Activated CD4-positive, alpha-beta memory T cell treated with anti-CD3 and anti-CD28 coated beads, Interleukin-2, amount 10 ng/mL, durations not matched to agents 7 days and 5 days (primary cell): ENCODE measurements at regions not wholly inside any gene's neighbourhood (a gene's known extent, or its start where the extent isn't known, plus 50 kb on each side); places are given as distances from the start of the nearest gene placed in this dataset.

Experiments used
- CTCF ChIA-PET: fragments of 350-600 bp; sonication (Branson Sonifier 250); formaldehyde crosslinking; loops from one replicate; lab custom pipeline; 2021; ENCODE audit warnings: antibody characterized with exemption, inconsistent platforms; lab: Charles Lee
- POLR2A ChIA-PET: fragments of 350-600 bp; sonication (Branson Sonifier 250); formaldehyde crosslinking; loops from one replicate; lab custom pipeline; 2021; ENCODE audit warnings: antibody characterized with exemption; lab: Charles Lee
- DNase-seq: peaks from one replicate; pipeline ENCODE4 v3.0.0-alpha.2; 2020
- H3K27ac Mint-ChIP-seq: one replicate; pipeline ENCODE4 v1.8.0; 2021; ENCODE audit warnings: mild to moderate bottlenecking, mixed read lengths
- H3K27me3 Mint-ChIP-seq: one replicate; pipeline ENCODE4 v1.8.0; 2021; ENCODE audit warnings: mixed read lengths
- H3K36me3 Mint-ChIP-seq: one replicate; pipeline ENCODE4 v1.8.0; 2021; ENCODE audit warnings: low read depth, mixed read lengths
- H3K4me1 Mint-ChIP-seq: one replicate; pipeline ENCODE4 v1.8.0; 2021; ENCODE audit warnings: mixed read lengths
- H3K4me3 Mint-ChIP-seq: one replicate; pipeline ENCODE4 v1.8.0; 2021; ENCODE audit warnings: mild to moderate bottlenecking, mixed read lengths
- H3K9me3 Mint-ChIP-seq: one replicate; pipeline ENCODE4 v1.8.0; 2021; ENCODE audit warnings: mixed read lengths

GRCh38 chr5:106530150-106530549, 1140.6 kb downstream of the EFNA5 start:
- Mint-ChIP-seq H3K4me3 (no peak overlapping the region), H3K27ac (no peak overlapping the region), H3K27me3 (no peaks in the 10 kb centered on the region), H3K36me3 (no peaks in the 10 kb centered on the region), H3K4me1 (no peaks in the 10 kb centered on the region), H3K9me3 (peaks cover 4% of the 10 kb centered on the region)
- CTCF ChIA-PET = no interaction called here
- DNase-seq = no peak
- POLR2A ChIA-PET = no interaction called here

- Mint-ChIP-seq H3K9me3 (peaks cover 6% of the 10 kb centered on the region), H3K27ac (no peak overlapping the region), H3K36me3 (no peaks in the 10 kb centered on the region), H3K27me3 (no peaks in the 10 kb centered on the region), H3K4me3 (no peak overlapping the region), H3K4me1 (no peaks in the 10 kb centered on the region)
- ChIA-PET POLR2A (no interaction called here), CTCF (no interaction called here)
- DNase-seq = no peak
Measured at GRCh38 chr5:106525438-106525837, 1145.3 kb downstream of the EFNA5 start.

DNA sequence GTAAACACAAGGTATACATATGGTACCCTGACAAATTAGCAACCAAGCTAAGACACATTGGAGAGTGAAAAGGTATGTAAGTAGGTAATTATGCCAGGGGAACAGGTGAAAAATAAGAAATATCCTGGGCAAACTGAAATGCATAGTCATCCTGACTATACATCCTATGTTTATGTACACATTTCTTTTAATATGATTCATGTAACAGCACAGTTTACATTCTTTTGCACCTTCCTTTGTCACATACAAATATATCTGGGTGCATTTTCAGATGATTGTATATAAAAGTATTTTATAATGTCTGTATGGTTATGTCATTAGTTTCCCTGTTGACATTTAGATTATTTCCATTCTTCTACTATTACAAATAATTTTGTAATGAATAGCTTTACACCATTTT, 1146.9 kb downstream of the EFNA5 start:
- H3K27me3 Mint-ChIP-seq = no peaks in the 10 kb centered on the region
- no peaks in the 10 kb centered on the region for H3K36me3 Mint-ChIP-seq
- POLR2A ChIA-PET = no interaction called here
- DNase-seq = no peak
- H3K9me3 Mint-ChIP-seq = peaks cover 6% of the 10 kb centered on the region
- no peaks in the 10 kb centered on the region for H3K4me1 Mint-ChIP-seq
- H3K27ac Mint-ChIP-seq = no peak overlapping the region
- CTCF ChIA-PET = no interaction called here
- no peak overlapping the region for H3K4me3 Mint-ChIP-seq

DNA sequence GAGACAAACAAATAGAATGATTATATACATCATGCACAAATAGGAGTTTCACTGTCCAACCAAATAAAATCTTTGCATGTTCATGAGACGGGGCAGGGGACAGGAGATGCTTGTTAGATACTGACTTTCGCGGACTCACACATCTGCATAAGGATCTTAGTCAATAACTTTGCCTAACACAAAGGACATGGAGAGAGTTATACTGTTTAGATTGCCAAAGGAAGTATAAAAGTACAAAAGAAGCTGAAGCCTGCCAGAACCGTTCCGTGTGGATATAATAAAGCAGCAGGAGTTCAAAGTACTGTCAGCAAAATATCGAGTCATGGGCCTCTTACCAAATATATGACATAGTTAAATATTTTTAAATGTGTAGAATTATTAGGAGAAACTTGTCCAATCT, 1148.4 kb downstream of the EFNA5 start:
- Mint-ChIP-seq H3K36me3 (no peaks in the 10 kb centered on the region), H3K27ac (no peak overlapping the region), H3K9me3 (peaks cover 6% of the 10 kb centered on the region), H3K4me3 (no peak overlapping the region), H3K4me1 (no peaks in the 10 kb centered on the region), H3K27me3 (no peaks in the 10 kb centered on the region)
- POLR2A ChIA-PET = no interaction called here
- CTCF ChIA-PET = no interaction called here
- no peak for DNase-seq

DNA sequence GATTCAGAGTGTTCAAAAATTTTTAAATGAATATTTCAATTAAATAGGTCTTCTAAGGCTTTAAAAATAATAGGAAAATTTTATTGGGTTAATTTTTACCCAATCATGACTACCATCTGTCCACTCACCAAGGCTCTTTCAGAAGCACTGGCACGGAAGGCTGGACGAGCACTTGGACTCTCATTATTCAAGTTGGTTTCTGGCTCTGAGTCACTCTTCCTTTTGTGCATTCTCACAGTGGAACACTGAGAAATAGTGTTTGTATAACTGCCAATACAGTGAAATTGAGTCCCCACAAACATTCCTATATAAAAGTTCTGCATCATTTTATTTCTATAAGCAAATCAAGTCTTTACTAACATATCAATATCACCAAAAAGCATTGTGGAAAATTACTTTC, 1149.0 kb downstream of the EFNA5 start:
- ChIA-PET CTCF (no interaction called here), POLR2A (no interaction called here)
- Mint-ChIP-seq H3K9me3 (peaks cover 6% of the 10 kb centered on the region), H3K4me1 (no peaks in the 10 kb centered on the region), H3K4me3 (no peak overlapping the region), H3K27ac (no peak overlapping the region), H3K36me3 (no peaks in the 10 kb centered on the region), H3K27me3 (no peaks in the 10 kb centered on the region)
- no peak for DNase-seq

DNA sequence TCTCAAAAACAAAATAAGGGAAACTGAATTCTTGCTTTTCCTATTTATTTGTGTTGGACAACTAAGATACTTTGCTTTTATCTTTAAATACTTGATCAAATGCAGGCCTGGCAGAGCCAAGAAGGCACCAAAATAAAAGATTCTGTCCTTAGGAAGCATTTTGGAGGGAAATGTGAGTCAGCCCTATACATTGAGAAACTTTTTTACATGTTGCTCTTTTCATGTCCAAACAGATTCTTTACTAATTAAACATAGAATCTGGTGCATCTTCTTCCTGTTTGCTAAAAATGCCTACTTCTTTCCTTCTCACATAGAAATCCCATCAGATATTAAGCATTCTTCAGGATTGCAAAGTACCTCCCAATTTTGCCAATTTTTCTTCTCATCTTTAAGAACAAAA, 1160.4 kb downstream of the EFNA5 start:
- no peak for DNase-seq
- ChIA-PET CTCF (no interaction called here), POLR2A (no interaction called here)
- Mint-ChIP-seq H3K36me3 (no peaks in the 10 kb centered on the region), H3K4me3 (no peak overlapping the region), H3K27me3 (no peaks in the 10 kb centered on the region), H3K9me3 (peaks cover 8% of the 10 kb centered on the region), H3K4me1 (no peaks in the 10 kb centered on the region), H3K27ac (no peak overlapping the region)

- Mint-ChIP-seq H3K27ac (no peak overlapping the region), H3K4me3 (no peak overlapping the region), H3K9me3 (peaks cover 8% of the 10 kb centered on the region), H3K27me3 (no peaks in the 10 kb centered on the region), H3K36me3 (no peaks in the 10 kb centered on the region), H3K4me1 (no peaks in the 10 kb centered on the region)
- ChIA-PET POLR2A (no interaction called here), CTCF (no interaction called here)
- no peak for DNase-seq
Measured at GRCh38 chr5:106508894-106509293, 1161.8 kb downstream of the EFNA5 start.

DNA sequence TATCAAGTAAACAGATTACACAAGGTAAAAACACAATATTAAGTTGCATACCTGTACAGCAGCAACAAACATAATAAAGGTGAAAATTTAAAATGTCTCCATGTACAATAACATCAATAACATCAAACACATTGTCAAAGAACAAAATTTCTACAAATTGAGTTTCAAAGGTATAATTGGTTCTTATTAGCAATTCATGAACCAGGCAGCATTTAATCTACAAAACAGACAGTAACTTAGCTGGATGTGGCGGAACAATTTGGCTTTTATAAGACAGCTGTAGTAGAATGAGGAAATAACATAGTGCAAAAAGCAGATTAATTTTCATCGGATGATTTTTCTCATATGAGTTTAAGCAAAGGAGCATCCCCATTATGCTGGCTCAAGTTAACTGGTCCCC, 1176.8 kb downstream of the EFNA5 start:
- ChIA-PET CTCF (no interaction called here), POLR2A (no interaction called here)
- Mint-ChIP-seq H3K36me3 (no peaks in the 10 kb centered on the region), H3K4me1 (no peaks in the 10 kb centered on the region), H3K4me3 (no peak overlapping the region), H3K9me3 (peaks cover 3% of the 10 kb centered on the region), H3K27ac (no peak overlapping the region), H3K27me3 (no peaks in the 10 kb centered on the region)
- no peak for DNase-seq

DNA sequence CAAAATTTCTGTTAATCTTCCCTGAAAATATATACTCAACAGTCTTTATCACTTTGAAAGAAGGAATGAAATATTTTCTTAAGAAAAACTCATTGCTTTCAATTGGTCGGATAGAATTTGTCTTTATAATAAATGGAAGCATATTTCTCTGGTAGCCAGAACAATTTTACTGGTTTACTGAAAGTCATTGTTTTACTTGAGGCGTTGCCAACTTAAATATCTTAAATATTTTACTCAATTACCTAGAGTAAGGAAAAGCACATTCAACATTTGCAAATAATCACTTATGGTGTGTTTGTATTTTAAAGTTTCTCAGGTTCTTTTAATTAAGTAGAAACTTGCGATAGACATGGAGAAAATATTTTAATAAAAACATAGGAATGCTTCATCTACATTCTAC, 1181.7 kb downstream of the EFNA5 start:
- H3K9me3 Mint-ChIP-seq = no peaks in the 10 kb centered on the region
- H3K36me3 Mint-ChIP-seq = no peaks in the 10 kb centered on the region
- ChIA-PET CTCF (no interaction called here), POLR2A (no interaction called here)
- DNase-seq = no peak
- no peaks in the 10 kb centered on the region for H3K4me1 Mint-ChIP-seq
- no peak overlapping the region for H3K4me3 Mint-ChIP-seq
- no peak overlapping the region for H3K27ac Mint-ChIP-seq
- no peaks in the 10 kb centered on the region for H3K27me3 Mint-ChIP-seq

DNA sequence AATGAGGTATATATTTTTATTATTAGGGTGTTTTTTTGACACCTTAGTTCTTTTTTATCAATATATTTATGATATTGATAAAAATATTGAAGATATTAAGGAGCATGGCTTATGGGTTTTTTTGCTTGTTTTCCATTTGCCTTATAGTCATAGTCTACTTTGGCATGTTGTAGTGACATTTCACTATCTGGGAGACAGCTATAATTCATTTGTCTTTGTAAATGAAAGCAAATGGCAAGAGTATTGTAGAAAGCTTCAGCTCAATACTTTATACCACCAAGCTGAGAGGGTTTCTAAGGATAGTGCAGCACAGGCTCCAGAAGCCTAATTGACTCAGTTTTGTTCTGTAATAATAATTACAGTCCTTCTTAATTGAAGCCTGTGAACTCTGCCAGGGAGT, 1182.3 kb downstream of the EFNA5 start:
- CTCF ChIA-PET = interaction anchor here (0.6 kb wide), 1 partner anchor 1974 kb away, joined by 3 read pairs; no protein-coding TSS in a partner anchor
- Mint-ChIP-seq H3K4me1 (no peaks in the 10 kb centered on the region), H3K27ac (no peak overlapping the region), H3K4me3 (no peak overlapping the region), H3K9me3 (peaks cover 1% of the 10 kb centered on the region), H3K27me3 (no peaks in the 10 kb centered on the region), H3K36me3 (no peaks in the 10 kb centered on the region)
- no peak for DNase-seq
- POLR2A ChIA-PET = no interaction called here

- ChIA-PET CTCF (no interaction called here), POLR2A (no interaction called here)
- Mint-ChIP-seq H3K36me3 (no peaks in the 10 kb centered on the region), H3K27me3 (no peaks in the 10 kb centered on the region), H3K9me3 (peaks cover 6% of the 10 kb centered on the region), H3K27ac (no peak overlapping the region), H3K4me3 (no peak overlapping the region), H3K4me1 (no peaks in the 10 kb centered on the region)
- DNase-seq = no peak
Measured at GRCh38 chr5:106481374-106481773, 1189.4 kb downstream of the EFNA5 start.

- H3K36me3 Mint-ChIP-seq = no peaks in the 10 kb centered on the region
- DNase-seq = no peak
- ChIA-PET POLR2A (no interaction called here), CTCF (no interaction called here)
- no peaks in the 10 kb centered on the region for H3K4me1 Mint-ChIP-seq
- H3K4me3 Mint-ChIP-seq = no peak overlapping the region
- no peak overlapping the region for H3K27ac Mint-ChIP-seq
- H3K27me3 Mint-ChIP-seq = no peaks in the 10 kb centered on the region
- H3K9me3 Mint-ChIP-seq = peaks cover 2% of the 10 kb centered on the region
Measured at GRCh38 chr5:106476630-106477029, 1194.1 kb downstream of the EFNA5 start.

DNA sequence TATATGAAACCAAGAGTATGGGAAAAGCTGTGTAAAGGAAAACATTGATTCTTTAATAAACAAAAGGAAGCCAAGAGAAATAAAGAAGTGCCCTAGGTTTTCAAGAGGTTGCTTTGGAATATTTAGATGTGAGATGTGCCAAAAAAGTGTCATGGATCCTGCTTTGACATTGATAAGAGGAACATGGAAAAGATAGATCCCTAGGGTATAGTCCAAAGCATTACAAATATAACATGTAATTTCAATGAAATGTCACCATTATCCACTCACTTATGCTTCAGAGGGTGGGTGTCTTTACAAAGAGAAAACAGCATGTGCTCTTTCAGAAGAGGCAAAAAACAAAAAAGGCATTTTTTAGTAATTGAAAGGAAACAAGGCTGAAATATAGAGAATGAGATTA, 1196.7 kb downstream of the EFNA5 start:
- no peak for DNase-seq
- CTCF ChIA-PET = no interaction called here

DNA sequence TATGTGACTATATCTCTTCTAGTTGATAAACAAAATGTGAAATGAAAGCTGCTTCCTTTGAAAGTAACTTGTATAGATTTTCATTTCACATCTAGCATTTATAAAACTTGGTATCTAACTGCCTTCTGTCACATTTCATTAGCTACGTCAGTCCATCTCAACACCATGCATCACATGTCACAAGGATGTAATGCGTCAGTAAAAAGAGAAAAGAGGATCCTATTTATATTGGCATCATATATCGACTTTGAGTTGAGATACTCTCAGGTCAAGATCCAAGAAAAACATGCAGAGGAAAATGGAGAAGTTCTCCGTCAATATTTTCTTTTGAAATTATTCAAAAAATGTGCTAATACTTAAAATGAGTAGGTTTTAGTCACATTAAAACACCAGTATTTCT, 1211.2 kb downstream of the EFNA5 start:
- no peak for DNase-seq
- no peaks in the 10 kb centered on the region for H3K4me1 Mint-ChIP-seq
- peaks cover 3% of the 10 kb centered on the region for H3K9me3 Mint-ChIP-seq
- H3K4me3 Mint-ChIP-seq = no peak overlapping the region
- H3K36me3 Mint-ChIP-seq = no peaks in the 10 kb centered on the region
- POLR2A ChIA-PET = no interaction called here
- H3K27me3 Mint-ChIP-seq = no peaks in the 10 kb centered on the region
- CTCF ChIA-PET = no interaction called here
- H3K27ac Mint-ChIP-seq = no peak overlapping the region

More for the DNA sequence above, 1196.7 kb downstream of the EFNA5 start:
- H3K36me3 Mint-ChIP-seq = no peaks in the 10 kb centered on the region
- H3K4me1 Mint-ChIP-seq = no peaks in the 10 kb centered on the region
- H3K27me3 Mint-ChIP-seq = no peaks in the 10 kb centered on the region
- no peak overlapping the region for H3K4me3 Mint-ChIP-seq
- POLR2A ChIA-PET = no interaction called here
- peaks cover 5% of the 10 kb centered on the region for H3K9me3 Mint-ChIP-seq
- H3K27ac Mint-ChIP-seq = no peak overlapping the region
